Fibroblast of peridontal ligament (primary cell): ENCODE measurements at regions not wholly inside any gene's neighbourhood (a gene's known extent, or its start where the extent isn't known, plus 50 kb on each side); places are given as distances from the start of the nearest gene placed in this dataset.
"Not testable (repeated sequence)": the region's sequence is repeated elsewhere in the genome, so short reads cannot be mapped to it uniquely, and the experiment has no call there.

ENCODE experiments used
- DNase-seq: peaks from one replicate; pipeline ENCODE4 v3.0.0-alpha.2; 2010; ENCODE audit errors: extremely low read depth

DNA sequence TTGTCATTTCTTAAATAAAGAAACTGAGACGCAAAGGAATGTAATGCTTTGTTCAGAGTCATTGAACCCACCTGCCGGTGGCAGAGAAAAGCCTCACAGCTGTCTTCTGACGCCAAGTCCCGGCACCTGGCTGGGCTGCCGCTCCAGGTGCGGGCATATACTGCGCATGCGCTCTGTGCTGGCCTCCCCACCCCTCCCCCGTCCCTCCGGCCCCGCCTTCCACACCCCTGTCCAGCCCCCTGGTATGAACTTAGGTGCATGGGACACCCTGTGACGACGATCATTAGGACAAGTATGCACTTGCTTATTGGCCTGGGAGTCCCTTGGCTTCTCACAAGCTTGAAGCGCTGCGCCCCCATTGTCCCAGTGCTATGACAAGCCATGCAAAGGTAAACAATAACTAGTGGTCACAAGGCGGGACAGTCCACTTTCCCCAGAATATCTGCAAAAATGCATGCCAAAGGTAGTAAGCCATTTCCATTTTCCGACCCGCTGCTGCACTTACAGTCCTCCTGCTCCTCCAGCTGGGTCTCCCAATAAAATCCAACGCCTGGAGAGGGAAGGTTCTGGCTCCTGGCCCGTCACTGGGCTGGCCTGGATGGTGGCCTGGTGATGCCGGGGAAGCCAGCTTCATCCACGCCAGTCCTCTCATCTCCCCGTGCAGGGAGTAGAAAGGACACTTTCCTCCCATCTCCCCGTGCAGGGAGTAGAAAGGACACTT lies 100.4 kb downstream of the PSMG1 start:
- DNase-seq: no peak

DNA sequence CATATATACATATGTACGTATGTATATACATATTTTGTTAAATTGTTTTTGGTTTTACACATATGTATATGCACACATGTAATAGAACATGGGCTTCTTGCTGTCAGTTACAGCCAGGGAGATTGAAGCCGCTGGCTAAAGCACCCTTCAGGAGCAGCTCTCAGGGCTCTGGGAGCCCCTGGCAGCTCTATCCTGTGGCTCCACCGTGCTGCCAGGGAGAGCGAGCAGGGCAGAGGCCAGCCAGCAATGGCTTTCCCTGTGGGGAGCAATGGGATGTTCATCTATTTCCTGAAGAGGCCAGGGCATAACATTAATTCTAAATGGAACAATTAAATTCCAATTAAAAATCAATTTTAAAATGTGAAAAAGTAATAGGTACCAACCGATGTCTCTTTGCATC lies 102.9 kb downstream of the PSMG1 start:
- DNase-seq: no peak

- no peak for DNase-seq
Measured at GRCh38 chr21:39079617-39080016, 103.6 kb downstream of the PSMG1 start.

- no peak for DNase-seq
Measured at GRCh38 chr21:39078322-39079065, 104.8 kb downstream of the PSMG1 start.

DNA sequence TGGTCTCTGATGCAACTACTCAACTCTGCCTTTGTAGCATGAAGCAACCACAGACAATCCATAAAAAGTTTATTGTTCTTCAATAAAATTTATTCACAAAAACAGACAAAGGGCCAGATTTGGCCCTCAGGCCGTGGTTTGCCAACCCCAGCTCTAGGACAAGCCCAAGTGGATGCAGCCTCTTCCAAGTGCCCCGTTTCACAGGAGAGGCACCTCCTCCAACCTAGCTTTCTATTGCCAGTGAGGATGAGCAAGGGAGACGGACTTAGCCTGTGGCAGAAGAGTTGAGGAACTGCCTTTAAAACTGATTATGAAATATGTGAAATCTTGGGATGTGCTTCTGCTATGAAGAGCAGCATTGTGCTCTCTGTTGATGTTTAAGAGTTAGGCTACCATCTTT lies 105.4 kb downstream of the PSMG1 start:
- no peak for DNase-seq

DNA sequence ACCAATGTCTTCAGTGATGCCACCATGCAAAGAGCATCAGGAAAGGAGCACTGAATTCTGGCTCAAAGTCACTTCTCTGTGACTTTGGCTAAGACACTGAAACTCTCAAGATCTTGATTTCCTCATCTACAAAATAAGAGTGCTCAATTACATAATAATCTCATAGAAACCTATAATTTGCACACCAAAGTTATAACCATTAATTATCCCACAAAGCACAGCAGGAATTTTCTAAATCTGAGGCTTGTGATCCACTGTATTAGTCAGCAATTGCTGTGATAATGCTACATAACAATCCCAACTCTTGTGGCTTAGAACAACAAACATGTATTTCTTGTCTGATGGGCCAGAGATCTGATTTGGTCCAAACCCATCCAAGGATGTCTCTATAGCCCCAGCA lies 108.7 kb downstream of the PSMG1 start:
- DNase-seq: no peak

- DNase-seq: peak; percentile 25
Measured at GRCh38 chr21:39073717-39074116, 109.5 kb downstream of the PSMG1 start.

DNA sequence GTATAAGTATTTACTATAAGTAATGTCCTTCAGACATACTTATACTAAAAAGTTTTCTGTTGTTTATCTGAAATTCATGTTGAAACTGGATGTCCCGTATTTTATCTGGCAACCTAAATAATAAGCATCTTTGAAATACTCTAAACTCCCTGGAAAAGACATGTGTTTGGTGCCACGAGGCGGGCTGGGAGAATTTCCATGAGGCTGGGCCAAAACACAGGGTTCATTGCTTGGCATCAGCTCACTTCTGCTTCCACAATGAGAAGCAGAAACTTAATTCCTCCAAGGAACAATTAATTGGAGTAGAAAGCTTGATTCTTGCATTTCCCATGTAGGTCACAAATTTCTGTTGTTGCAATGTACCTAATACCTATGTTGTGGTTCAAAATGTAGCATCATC lies 110.2 kb downstream of the PSMG1 start:
- DNase-seq: no peak

DNA sequence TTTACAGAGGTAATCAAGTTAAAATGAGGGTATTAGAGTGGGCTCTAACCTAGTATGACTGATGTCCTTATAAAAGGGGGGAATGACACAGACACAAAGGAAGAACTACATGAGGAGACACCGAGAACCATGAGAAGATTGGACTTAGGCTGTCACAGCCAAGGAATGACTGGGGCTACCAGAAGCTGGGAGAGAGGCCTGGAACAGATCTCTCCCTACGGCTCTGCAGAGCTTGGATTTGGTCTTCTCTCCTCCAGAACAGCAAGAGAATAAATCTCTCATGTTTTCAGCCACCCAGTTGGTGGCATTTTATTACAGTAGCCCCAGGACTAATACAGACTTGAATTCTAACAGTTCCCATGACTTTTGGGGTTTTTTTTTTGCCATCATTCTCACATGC lies 110.8 kb downstream of the PSMG1 start:
- no peak for DNase-seq

GRCh38 chr21:39071623-39072214 lies 111.5 kb downstream of the PSMG1 start:
- peak; percentile 72 for DNase-seq

- not testable (repeated sequence) for DNase-seq
Measured at GRCh38 chr21:39069856-39070255, 113.4 kb downstream of the PSMG1 start.

GRCh38 chr21:39066829-39067780 lies 116.1 kb downstream of the PSMG1 start:
- DNase-seq: no peak

- DNase-seq: no peak
Measured at GRCh38 chr21:39065917-39066316, 117.3 kb downstream of the PSMG1 start.

GRCh38 chr21:39064325-39065012 lies 118.8 kb downstream of the PSMG1 start:
- DNase-seq: no peak

DNA sequence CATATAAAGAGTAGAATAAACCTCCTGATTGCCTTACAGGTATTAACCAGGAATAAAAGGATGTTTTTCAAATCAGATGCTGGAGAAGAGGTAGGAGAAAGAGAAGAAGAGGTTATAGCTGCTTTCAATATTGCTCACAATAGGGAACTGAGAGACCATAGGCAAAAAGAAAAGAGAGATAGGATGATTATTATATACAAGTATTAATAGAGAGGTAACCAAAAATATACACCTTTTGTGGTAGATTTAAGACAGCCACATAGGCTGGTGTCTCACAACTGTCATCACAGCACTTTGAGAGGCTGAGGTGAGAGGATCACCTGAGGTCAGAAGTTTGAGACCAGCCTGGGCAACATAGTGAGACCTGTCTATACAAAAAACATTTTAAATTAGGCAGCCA lies 119.7 kb downstream of the PSMG1 start:
- DNase-seq: no peak

- DNase-seq: no peak
Measured at GRCh38 chr21:39062196-39062595, 121.1 kb downstream of the PSMG1 start.

DNA sequence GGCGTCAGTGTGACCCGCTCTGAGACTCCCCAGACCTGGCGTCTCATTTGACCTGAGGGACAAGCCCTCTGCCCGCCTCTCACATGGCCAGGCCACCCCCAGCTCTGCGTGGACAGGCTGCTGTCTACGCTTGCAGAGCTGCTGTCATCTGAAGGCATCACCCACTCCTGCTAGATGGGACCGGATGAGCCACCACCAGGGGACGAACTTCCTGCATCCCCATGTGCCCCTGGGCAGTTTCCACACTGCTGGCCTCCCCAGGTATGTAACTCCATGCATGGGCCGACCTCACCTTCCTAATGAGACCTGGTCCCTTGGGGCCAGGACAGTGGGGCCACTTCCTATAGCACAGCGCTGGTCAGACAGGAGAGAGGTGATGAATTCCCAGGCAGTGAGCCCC lies 121.5 kb downstream of the PSMG1 start:
- no peak for DNase-seq

- DNase-seq: no peak
Measured at GRCh38 chr21:39060485-39061083, 122.7 kb downstream of the PSMG1 start.

- DNase-seq: no peak
Measured at GRCh38 chr21:39057121-39057520, 126.1 kb downstream of the PSMG1 start.

DNA sequence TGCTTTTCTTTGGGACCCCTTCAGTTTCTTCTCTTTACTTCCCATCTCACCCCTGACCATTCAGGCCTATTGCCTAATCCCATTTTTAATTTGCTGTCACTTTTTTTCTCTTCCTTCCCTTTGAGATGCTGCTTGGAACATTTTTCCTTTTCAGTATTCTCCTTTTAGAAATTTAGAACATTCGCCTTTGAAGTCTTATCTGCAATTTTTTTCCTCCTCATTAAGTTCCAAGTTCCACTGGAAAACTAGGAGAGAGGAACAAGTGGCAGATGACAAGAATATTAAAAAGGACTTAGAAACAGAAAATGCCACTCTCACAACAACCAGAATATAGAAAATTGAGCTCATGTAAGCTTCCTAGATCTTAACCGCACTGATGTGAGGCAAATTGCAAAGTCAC lies 126.6 kb downstream of the PSMG1 start:
- DNase-seq: no peak
